HEK293 (cell line): ENCODE measurements at regions not wholly inside any gene's neighbourhood (a gene's known extent, or its start where the extent isn't known, plus 50 kb on each side); places are given as distances from the start of the nearest gene placed in this dataset.

Experiments used
- CTCF ChIA-PET: fragments of 350-600 bp; formaldehyde crosslinking; extraction: SDS; loops from one replicate; lab custom pipeline; 2021; ENCODE audit warnings: antibody characterized with exemption; lab: Yijun Ruan, JAX
- POLR2A ChIA-PET: fragments of 300-600 bp; formaldehyde crosslinking; extraction: SDS; loops from one replicate; lab custom pipeline; 2020; ENCODE audit warnings: antibody characterized with exemption, inconsistent platforms; lab: Yijun Ruan, JAX
- H3K27ac ChIP-seq: fragments of 200-500 bp; sonication (Bioruptor generic); 2 replicates; pipeline ENCODE4 v1.5.1; 2014; ENCODE audit warnings: low read depth, low read length, control low read depth, inconsistent platforms; ENCODE audit errors: extremely low read depth
- H3K36me3 ChIP-seq, 2 experiments: fragments of 200-500 bp in 1 of 2; sonication (Bioruptor generic) in 1 of 2; 1 replicate in 1 of 2; 2 replicates in 1 of 2; pipeline ENCODE4 v1.5.1; 2014 to 2017; ENCODE audit warnings: inconsistent platforms in 2 of 2, low read length in 2 of 2; ENCODE audit not compliant: control insufficient read depth in 2 of 2, insufficient read depth in 1 of 2
- H3K4me1 ChIP-seq: fragments of 200-500 bp; sonication (Bioruptor generic); 2 replicates; pipeline ENCODE4 v1.5.1; 2014; ENCODE audit warnings: mild to moderate bottlenecking, low read length, inconsistent platforms; ENCODE audit not compliant: control insufficient read depth, insufficient read depth
- H3K4me3 ChIP-seq: 2 replicates; pipeline ENCODE4 v1.5.1; 2011; ENCODE audit warnings: low read depth, mild to moderate bottlenecking, control low read depth, low read length, moderate library complexity
- H3K9me3 ChIP-seq: fragments of 200-500 bp; sonication (Bioruptor generic); 2 replicates; pipeline ENCODE4 v1.5.1; 2014; ENCODE audit warnings: low read depth, low read length, inconsistent platforms; ENCODE audit not compliant: control insufficient read depth, insufficient read depth
- KLF16 ChIP-seq: fragments of 450-650 bp; formaldehyde crosslinking; IDR thresholded peaks from 2 replicates; pipeline ENCODE4 v1.5.1; 2017; ENCODE audit warnings: missing biosample characterization, missing genetic modification characterization
- KLF7 ChIP-seq: fragments of 450-650 bp; formaldehyde crosslinking; IDR thresholded peaks from 2 replicates; pipeline ENCODE4 v1.5.1; 2016; ENCODE audit warnings: missing biosample characterization, missing genetic modification characterization, borderline replicate concordance
- KLF9 ChIP-seq: fragments of 450-650 bp; formaldehyde crosslinking; IDR thresholded peaks from 2 replicates; pipeline ENCODE4 v1.5.1; 2016; ENCODE audit warnings: missing biosample characterization, missing genetic modification characterization, low read depth
- RBAK ChIP-seq: fragments of 450-650 bp; formaldehyde crosslinking; IDR thresholded peaks from 2 replicates; pipeline ENCODE4 v1.5.1; 2016; ENCODE audit warnings: missing biosample characterization, missing genetic modification characterization
- TRIM28 ChIP-seq: IDR thresholded peaks from 2 replicates; pipeline ENCODE4 v1.6.1; 2011; ENCODE audit warnings: low read length, control low read depth, borderline replicate concordance
- YY1 ChIP-seq: fragments of 450-650 bp; formaldehyde crosslinking; IDR thresholded peaks from 2 replicates; pipeline ENCODE4 v1.5.1; 2018; ENCODE audit warnings: missing biosample characterization, missing genetic modification characterization
- ZBTB48 ChIP-seq: fragments of 450-650 bp; formaldehyde crosslinking; IDR thresholded peaks from 2 replicates; pipeline ENCODE4 v1.5.1; 2016; ENCODE audit warnings: missing biosample characterization, missing genetic modification characterization
- ZNF112 ChIP-seq: fragments of 450-650 bp; formaldehyde crosslinking; IDR thresholded peaks from 2 replicates; pipeline ENCODE4 v1.5.0; 2017; ENCODE audit warnings: missing biosample characterization, missing genetic modification characterization
- ZNF23 ChIP-seq: fragments of 450-650 bp; formaldehyde crosslinking; IDR thresholded peaks from 2 replicates; pipeline ENCODE4 v1.5.1; 2016; ENCODE audit warnings: missing biosample characterization, missing genetic modification characterization, borderline replicate concordance
- ZNF292 ChIP-seq: fragments of 450-650 bp; formaldehyde crosslinking; IDR thresholded peaks from 2 replicates; pipeline ENCODE4 v1.5.1; 2016; ENCODE audit warnings: low read depth, missing biosample characterization, missing genetic modification characterization, borderline replicate concordance
- ZNF433 ChIP-seq: fragments of 450-650 bp; formaldehyde crosslinking; IDR thresholded peaks from 2 replicates; pipeline ENCODE4 v1.5.1; 2016; ENCODE audit warnings: missing biosample characterization, missing genetic modification characterization, low read depth
- ZNF529 ChIP-seq: fragments of 450-650 bp; formaldehyde crosslinking; IDR thresholded peaks from 2 replicates; pipeline ENCODE4 v1.5.1; 2017; ENCODE audit warnings: missing genetic modification characterization, missing biosample characterization; ENCODE audit not compliant: insufficient replicate concordance
- ZNF621 ChIP-seq: fragments of 450-650 bp; formaldehyde crosslinking; IDR thresholded peaks from 2 replicates; pipeline ENCODE4 v1.5.1; 2017; ENCODE audit warnings: missing biosample characterization, missing genetic modification characterization
- TF ChIP-seq, protein P1 (sequence below): fragments of 450-650 bp; formaldehyde crosslinking; IDR thresholded peaks from 2 replicates; pipeline ENCODE4 v1.5.1; 2016; ENCODE audit warnings: missing biosample characterization, missing genetic modification characterization
- TF ChIP-seq, protein P2 (sequence below): fragments of 450-650 bp; formaldehyde crosslinking; IDR thresholded peaks from 2 replicates; pipeline ENCODE4 v1.5.1; 2016; ENCODE audit warnings: missing biosample characterization, missing genetic modification characterization
- TF ChIP-seq, protein P3 (sequence below): fragments of 450-650 bp; formaldehyde crosslinking; IDR thresholded peaks from 2 replicates; pipeline ENCODE4 v1.5.1; 2016; ENCODE audit warnings: missing biosample characterization, missing genetic modification characterization

DNA sequence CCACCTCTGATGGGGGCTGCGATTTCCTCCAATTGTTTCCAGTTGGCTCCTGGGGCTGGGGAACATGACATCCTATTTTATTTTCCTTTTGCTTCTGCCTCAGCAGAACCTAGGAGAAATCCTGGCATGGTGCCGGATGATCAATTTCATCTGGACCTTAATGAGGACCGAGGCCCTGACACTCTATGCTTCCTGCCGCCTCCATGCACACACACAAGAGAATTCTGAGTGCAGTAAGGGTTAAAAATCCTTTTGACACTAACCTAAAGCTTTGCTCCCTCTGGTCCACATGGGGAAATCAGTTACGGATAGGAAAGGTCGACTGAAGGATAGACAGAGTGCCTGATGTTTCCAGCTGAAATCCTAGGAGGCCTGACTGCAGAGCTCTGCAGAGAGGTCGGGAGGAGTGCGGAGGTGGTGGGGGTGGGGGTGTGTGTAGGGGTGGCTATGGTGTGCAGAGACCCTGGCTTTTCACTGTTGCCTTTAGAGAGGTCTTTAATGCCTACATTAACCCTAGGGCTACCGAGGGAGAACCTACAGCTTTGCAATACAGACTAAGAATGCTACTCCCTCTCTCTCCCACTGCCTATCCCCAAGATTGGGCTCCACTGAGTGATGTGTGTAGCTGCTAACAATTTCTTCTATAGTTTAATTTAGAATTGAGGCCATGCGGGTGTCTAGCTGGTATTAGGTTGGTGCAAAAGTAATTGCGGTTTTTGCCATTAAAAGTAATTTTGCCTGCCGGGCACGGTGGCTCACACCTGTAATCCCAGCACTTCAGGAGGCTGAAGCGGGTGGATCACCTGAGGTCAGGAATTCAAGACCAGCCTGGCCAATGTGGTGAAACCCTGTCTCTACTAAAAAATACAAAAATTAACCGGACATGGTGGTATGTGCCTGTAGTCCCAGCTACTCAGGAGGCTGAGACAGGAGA lies 53.6 kb upstream of the INCENP start:
- TF ChIP-seq ZNF112 (tag by site-specific recombination): no peak
- TF ChIP-seq ZBTB48 (tag by site-specific recombination): no peak
- no peak for TF ChIP-seq KLF16 (tag by site-specific recombination)
- TF ChIP-seq ZNF292 (tag by site-specific recombination): no peak
- TF ChIP-seq, protein P1, sequence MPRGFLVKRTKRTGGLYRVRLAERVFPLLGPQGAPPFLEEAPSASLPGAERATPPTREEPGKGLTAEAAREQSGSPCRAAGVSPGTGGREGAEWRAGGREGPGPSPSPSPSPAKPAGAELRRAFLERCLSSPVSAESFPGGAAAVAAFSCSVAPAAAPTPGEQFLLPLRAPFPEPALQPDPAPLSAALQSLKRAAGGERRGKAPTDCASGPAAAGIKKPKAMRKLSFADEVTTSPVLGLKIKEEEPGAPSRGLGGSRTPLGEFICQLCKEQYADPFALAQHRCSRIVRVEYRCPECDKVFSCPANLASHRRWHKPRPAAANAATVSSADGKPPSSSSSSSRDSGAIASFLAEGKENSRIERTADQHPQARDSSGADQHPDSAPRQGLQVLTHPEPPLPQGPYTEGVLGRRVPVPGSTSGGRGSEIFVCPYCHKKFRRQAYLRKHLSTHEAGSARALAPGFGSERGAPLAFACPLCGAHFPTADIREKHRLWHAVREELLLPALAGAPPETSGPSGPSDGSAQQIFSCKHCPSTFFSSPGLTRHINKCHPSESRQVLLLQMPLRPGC (tag by site-specific recombination): no peak
- TF ChIP-seq ZNF621 (tag by site-specific recombination): no peak
- no peak for TF ChIP-seq YY1 (tag by site-specific recombination)
- TF ChIP-seq KLF7: no peak
- no peak for TF ChIP-seq RBAK
- TF ChIP-seq ZNF23: no peak
- no peak for TF ChIP-seq TRIM28
- TF ChIP-seq KLF9 (tag by site-specific recombination): no peak
- Histone ChIP-seq H3K9me3 (no peaks in the 10 kb centered on the region), H3K27ac (no peak overlapping the region), H3K4me3 (no peak overlapping the region), H3K36me3 (no peaks in the 10 kb centered on the region), H3K4me1 (no peaks in the 10 kb centered on the region)
- ChIA-PET CTCF (interaction anchor here (0.7 to 2.6 kb wide), 4 partner anchors 12 to 404 kb away, joined by 4 to 13 read pairs (median 4); no protein-coding TSS in a partner anchor), POLR2A (interaction anchor here (0.6 kb wide), 1 partner anchor 1197 kb away, joined by 4 read pairs; no protein-coding TSS in a partner anchor)

DNA sequence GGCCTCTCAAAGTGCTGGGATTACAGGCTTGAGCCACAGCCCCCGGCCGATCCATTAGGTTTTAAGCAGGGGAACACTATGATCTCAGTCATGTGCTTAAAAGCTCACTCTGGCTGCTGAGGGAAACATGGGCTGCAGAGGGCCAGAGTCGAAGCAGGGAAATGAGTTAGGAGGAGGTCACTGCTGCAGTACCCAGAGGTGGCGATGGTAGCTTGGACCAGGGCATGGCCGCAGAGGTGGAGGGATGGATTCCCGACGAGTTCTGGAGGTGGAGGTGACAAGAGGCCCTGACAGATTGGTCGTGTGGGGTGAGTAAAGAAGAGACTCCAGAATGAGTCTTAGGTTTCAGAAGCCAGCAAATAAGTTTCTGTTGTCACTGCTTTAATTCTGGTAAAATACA lies 54.4 kb upstream of the INCENP start:
- TF ChIP-seq ZNF433 (tag by site-specific recombination) (no peak), ZNF529 (tag by site-specific recombination) (no peak)
- TF ChIP-seq, protein P2, sequence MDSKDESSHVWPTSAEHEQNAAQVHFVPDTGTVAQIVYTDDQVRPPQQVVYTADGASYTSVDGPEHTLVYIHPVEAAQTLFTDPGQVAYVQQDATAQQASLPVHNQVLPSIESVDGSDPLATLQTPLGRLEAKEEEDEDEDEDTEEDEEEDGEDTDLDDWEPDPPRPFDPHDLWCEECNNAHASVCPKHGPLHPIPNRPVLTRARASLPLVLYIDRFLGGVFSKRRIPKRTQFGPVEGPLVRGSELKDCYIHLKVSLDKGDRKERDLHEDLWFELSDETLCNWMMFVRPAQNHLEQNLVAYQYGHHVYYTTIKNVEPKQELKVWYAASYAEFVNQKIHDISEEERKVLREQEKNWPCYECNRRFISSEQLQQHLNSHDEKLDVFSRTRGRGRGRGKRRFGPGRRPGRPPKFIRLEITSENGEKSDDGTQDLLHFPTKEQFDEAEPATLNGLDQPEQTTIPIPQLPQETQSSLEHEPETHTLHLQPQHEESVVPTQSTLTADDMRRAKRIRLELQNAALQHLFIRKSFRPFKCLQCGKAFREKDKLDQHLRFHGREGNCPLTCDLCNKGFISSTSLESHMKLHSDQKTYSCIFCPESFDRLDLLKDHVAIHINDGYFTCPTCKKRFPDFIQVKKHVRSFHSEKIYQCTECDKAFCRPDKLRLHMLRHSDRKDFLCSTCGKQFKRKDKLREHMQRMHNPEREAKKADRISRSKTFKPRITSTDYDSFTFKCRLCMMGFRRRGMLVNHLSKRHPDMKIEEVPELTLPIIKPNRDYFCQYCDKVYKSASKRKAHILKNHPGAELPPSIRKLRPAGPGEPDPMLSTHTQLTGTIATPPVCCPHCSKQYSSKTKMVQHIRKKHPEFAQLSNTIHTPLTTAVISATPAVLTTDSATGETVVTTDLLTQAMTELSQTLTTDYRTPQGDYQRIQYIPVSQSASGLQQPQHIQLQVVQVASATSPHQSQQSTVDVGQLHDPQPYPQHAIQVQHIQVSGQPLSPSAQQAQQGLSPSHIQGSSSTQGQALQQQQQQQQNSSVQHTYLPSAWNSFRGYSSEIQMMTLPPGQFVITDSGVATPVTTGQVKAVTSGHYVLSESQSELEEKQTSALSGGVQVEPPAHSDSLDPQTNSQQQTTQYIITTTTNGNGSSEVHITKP (tag by site-specific recombination): 0 out of 2 replicates have a peak, but pooled peaks have one; percentile 19
- TF ChIP-seq, protein P3, sequence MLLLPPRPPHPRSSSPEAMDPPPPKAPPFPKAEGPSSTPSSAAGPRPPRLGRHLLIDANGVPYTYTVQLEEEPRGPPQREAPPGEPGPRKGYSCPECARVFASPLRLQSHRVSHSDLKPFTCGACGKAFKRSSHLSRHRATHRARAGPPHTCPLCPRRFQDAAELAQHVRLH (tag by site-specific recombination): no peak
- H3K4me3 ChIP-seq: no peak overlapping the region
- ChIA-PET POLR2A (no interaction called here), CTCF (interaction anchor here (2.6 kb wide), 1 partner anchor 12 kb away, joined by 13 read pairs; no protein-coding TSS in a partner anchor)
- H3K27ac ChIP-seq: no peak overlapping the region
- H3K9me3 ChIP-seq: no peaks in the 10 kb centered on the region
- H3K4me1 ChIP-seq: no peaks in the 10 kb centered on the region
- no peaks in the 10 kb centered on the region for H3K36me3 ChIP-seq
